Neural progenitor cell (in vitro differentiated cells): ENCODE measurements at regions not wholly inside any gene's neighbourhood (a gene's known extent, or its start where the extent isn't known, plus 50 kb on each side); places are given as distances from the start of the nearest gene placed in this dataset.

Experiments used
- DNase-seq: peaks from one replicate; pipeline ENCODE4 v3.0.0-alpha.2; 2016; ENCODE audit warnings: low spot score
- H2AFZ ChIP-seq: fragments of 200-600 bp; sonication (generic); replicated peaks from 2 replicates; pipeline ENCODE4 v1.6.1; 2016; ENCODE audit warnings: antibody characterized with exemption
- H3F3A ChIP-seq: fragments of 200-600 bp; sonication (generic); 2 replicates; pipeline ENCODE4 v1.6.1; 2016; ENCODE audit warnings: antibody characterized with exemption, low read depth
- H3K27ac ChIP-seq: fragments of 200-600 bp; sonication (generic); 2 replicates; pipeline ENCODE4 v1.5.1; 2016; ENCODE audit warnings: mild to moderate bottlenecking
- H3K27me3 ChIP-seq: fragments of 200-600 bp; sonication (generic); 2 replicates; pipeline ENCODE4 v1.6.1; 2016; ENCODE audit warnings: mild to moderate bottlenecking, moderate library complexity
- H3K36me3 ChIP-seq: fragments of 200-600 bp; sonication (generic); 2 replicates; pipeline ENCODE4 v1.5.1; 2016
- H3K4me1 ChIP-seq: fragments of 200-600 bp; sonication (generic); 2 replicates; pipeline ENCODE4 v1.6.1; 2016; ENCODE audit warnings: mixed run types
- H3K4me2 ChIP-seq: fragments of 200-600 bp; sonication (generic); 2 replicates; pipeline ENCODE4 v1.6.1; 2016
- H3K4me3 ChIP-seq: fragments of 200-600 bp; sonication (generic); 2 replicates; pipeline ENCODE4 v1.5.1; 2016
- H3K79me2 ChIP-seq: fragments of 200-600 bp; sonication (generic); 2 replicates; pipeline ENCODE4 v1.6.1; 2016; ENCODE audit warnings: low read depth
- H3K9ac ChIP-seq: fragments of 200-600 bp; sonication (generic); 2 replicates; pipeline ENCODE4 v1.6.1; 2016
- H3K9me3 ChIP-seq: fragments of 200-600 bp; sonication (generic); 2 replicates; pipeline ENCODE4 v1.5.1; 2016; ENCODE audit warnings: low read depth
- H4K20me1 ChIP-seq: fragments of 200-600 bp; sonication (generic); 2 replicates; pipeline ENCODE4 v1.6.1; 2016; ENCODE audit warnings: low read depth
- H3K27ac Mint-ChIP-seq: 3 replicates; pipeline ENCODE4 v1.8.0; 2021; ENCODE audit warnings: mixed read lengths
- H3K27me3 Mint-ChIP-seq: 2 replicates; pipeline ENCODE4 v1.8.0; 2022; ENCODE audit warnings: low read depth, mild to moderate bottlenecking, inconsistent platforms, moderate library complexity, mixed read lengths; ENCODE audit not compliant: insufficient read depth
- H3K36me3 Mint-ChIP-seq: 3 replicates; pipeline ENCODE4 v1.8.0; 2021; ENCODE audit warnings: mixed read lengths
- H3K4me1 Mint-ChIP-seq: 3 replicates; pipeline ENCODE4 v1.8.0; 2021; ENCODE audit warnings: mixed read lengths
- H3K4me3 Mint-ChIP-seq: 3 replicates; pipeline ENCODE4 v1.8.0; 2021; ENCODE audit warnings: mild to moderate bottlenecking, moderate library complexity, mixed read lengths
- H3K9me3 Mint-ChIP-seq: 3 replicates; pipeline ENCODE4 v1.8.0; 2020; ENCODE audit warnings: mixed read lengths
- EZH2 ChIP-seq: fragments of 200-600 bp; sonication (generic); IDR thresholded peaks from 2 replicates; pipeline ENCODE4 v1.6.1; 2017; ENCODE audit warnings: antibody characterized with exemption, mild to moderate bottlenecking, moderate library complexity
- EZH2phosphoT487 ChIP-seq: fragments of 200-600 bp; sonication (generic); IDR thresholded peaks from 2 replicates; pipeline ENCODE4 v1.6.1; 2017; ENCODE audit warnings: antibody characterized with exemption
- TF ChIP-seq, protein P1 (sequence below): fragments of 200-600 bp; sonication (generic); IDR thresholded peaks from 2 replicates; pipeline ENCODE4 v1.5.1; 2017; ENCODE audit warnings: antibody characterized with exemption, mild to moderate bottlenecking

- Histone ChIP-seq H3K9ac (no peak overlapping the region), H3F3A (no peaks in the 10 kb centered on the region), H3K27ac (no peak overlapping the region), H3K27me3 (no peaks in the 10 kb centered on the region), H3K9me3 (no peaks in the 10 kb centered on the region), H2AFZ (no peak overlapping the region), H3K36me3 (no peaks in the 10 kb centered on the region), H3K4me2 (no peak overlapping the region), H3K4me3 (no peak overlapping the region), H3K79me2 (no peaks in the 10 kb centered on the region), H3K4me1 (peaks cover 4% of the 10 kb centered on the region), H4K20me1 (no peaks in the 10 kb centered on the region)
- H3K9me3 Mint-ChIP-seq: no peaks in the 10 kb centered on the region
- H3K4me1 Mint-ChIP-seq: peaks cover 14% of the 10 kb centered on the region
- no peaks in the 10 kb centered on the region for H3K36me3 Mint-ChIP-seq
- no peak for DNase-seq
- no peaks in the 10 kb centered on the region for H3K27me3 Mint-ChIP-seq
- TF ChIP-seq, protein P1, sequence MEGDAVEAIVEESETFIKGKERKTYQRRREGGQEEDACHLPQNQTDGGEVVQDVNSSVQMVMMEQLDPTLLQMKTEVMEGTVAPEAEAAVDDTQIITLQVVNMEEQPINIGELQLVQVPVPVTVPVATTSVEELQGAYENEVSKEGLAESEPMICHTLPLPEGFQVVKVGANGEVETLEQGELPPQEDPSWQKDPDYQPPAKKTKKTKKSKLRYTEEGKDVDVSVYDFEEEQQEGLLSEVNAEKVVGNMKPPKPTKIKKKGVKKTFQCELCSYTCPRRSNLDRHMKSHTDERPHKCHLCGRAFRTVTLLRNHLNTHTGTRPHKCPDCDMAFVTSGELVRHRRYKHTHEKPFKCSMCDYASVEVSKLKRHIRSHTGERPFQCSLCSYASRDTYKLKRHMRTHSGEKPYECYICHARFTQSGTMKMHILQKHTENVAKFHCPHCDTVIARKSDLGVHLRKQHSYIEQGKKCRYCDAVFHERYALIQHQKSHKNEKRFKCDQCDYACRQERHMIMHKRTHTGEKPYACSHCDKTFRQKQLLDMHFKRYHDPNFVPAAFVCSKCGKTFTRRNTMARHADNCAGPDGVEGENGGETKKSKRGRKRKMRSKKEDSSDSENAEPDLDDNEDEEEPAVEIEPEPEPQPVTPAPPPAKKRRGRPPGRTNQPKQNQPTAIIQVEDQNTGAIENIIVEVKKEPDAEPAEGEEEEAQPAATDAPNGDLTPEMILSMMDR: no peak
- TF ChIP-seq EZH2phosphoT487 (no peak), EZH2 (no peak)
- H3K27ac Mint-ChIP-seq: no peak overlapping the region
- H3K4me3 Mint-ChIP-seq: no peak overlapping the region
Observed at GRCh38 chr6:18692929-18693685, 306.0 kb downstream of the RNF144B start.

GRCh38 chr6:18693881-18694280, 306.7 kb downstream of the RNF144B start:
- H3F3A ChIP-seq: no peaks in the 10 kb centered on the region
- peak overlapping the region; percentile 58 for H3K27ac Mint-ChIP-seq
- no peaks in the 10 kb centered on the region for H3K9me3 Mint-ChIP-seq
- no peaks in the 10 kb centered on the region for H3K27me3 Mint-ChIP-seq
- H3K79me2 ChIP-seq: no peaks in the 10 kb centered on the region
- no peak overlapping the region for H3K4me2 ChIP-seq
- H3K27ac ChIP-seq: no peak overlapping the region
- H3K4me3 ChIP-seq: no peak overlapping the region
- no peaks in the 10 kb centered on the region for H3K36me3 Mint-ChIP-seq
- no peaks in the 10 kb centered on the region for H4K20me1 ChIP-seq
- peak overlapping the region; percentile 72 for H2AFZ ChIP-seq
- no peaks in the 10 kb centered on the region for H3K27me3 ChIP-seq
- no peaks in the 10 kb centered on the region for H3K9me3 ChIP-seq
- TF ChIP-seq EZH2phosphoT487 (no peak), EZH2 (no peak)
- DNase-seq: no peak
- H3K36me3 ChIP-seq: no peaks in the 10 kb centered on the region
- peaks cover 4% of the 10 kb centered on the region for H3K4me1 ChIP-seq
- H3K4me1 Mint-ChIP-seq: peaks cover 14% of the 10 kb centered on the region
- H3K4me3 Mint-ChIP-seq: no peak overlapping the region
- no peak overlapping the region for H3K9ac ChIP-seq

GRCh38 chr6:18703546-18703945, 316.4 kb downstream of the RNF144B start:
- Mint-ChIP-seq H3K4me1 (no peaks in the 10 kb centered on the region), H3K4me3 (no peak overlapping the region), H3K27me3 (no peaks in the 10 kb centered on the region), H3K36me3 (no peaks in the 10 kb centered on the region), H3K27ac (no peak overlapping the region), H3K9me3 (peaks cover 3% of the 10 kb centered on the region)
- TF ChIP-seq EZH2 (no peak), EZH2phosphoT487 (no peak)
- TF ChIP-seq, protein P1: no peak
- Histone ChIP-seq H3F3A (no peaks in the 10 kb centered on the region), H3K79me2 (no peaks in the 10 kb centered on the region), H3K4me2 (no peak overlapping the region), H3K9me3 (no peaks in the 10 kb centered on the region), H3K27ac (no peak overlapping the region), H3K9ac (no peak overlapping the region), H2AFZ (no peak overlapping the region), H3K4me3 (no peak overlapping the region), H3K4me1 (no peaks in the 10 kb centered on the region), H3K36me3 (no peaks in the 10 kb centered on the region), H4K20me1 (no peaks in the 10 kb centered on the region), H3K27me3 (no peaks in the 10 kb centered on the region)
- DNase-seq: no peak

DNA sequence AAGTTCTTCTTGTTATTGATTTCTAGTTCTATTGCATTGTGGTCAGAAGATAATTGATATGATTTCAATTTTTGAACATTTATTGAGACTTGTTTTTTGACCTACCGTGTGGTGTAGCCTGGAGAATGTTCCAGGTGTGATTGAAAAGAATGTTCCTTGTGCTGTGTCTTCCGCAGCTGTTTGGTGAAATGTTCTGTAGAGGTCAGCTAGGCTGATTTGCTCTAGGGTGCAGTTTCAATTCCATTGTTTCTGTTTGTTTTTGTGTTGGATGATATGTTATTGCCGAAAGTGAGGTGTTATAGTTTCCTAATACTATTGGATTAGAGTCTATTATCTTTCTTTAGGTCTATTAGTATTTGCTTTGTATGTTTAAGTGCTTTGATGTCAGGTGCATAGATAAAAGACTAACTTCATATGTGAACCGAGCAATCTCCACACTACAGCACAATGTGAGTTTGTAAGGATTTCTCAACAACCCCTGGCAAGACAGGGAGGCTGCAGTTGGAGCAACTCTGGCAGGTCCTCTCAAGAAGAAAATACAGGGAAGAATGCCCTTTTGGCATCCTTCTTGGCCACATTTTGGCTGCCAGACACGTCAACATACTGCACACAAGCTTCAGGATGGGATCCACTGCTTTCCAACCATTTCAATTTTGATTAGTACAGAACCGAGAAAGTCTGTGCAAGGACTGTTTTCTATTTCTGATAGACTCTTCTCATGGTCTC, 320.7 kb downstream of the RNF144B start:
- peaks cover 2% of the 10 kb centered on the region for H3K27me3 Mint-ChIP-seq
- Histone ChIP-seq H3K9ac (no peak overlapping the region), H3K36me3 (no peaks in the 10 kb centered on the region), H3K4me3 (no peak overlapping the region), H3F3A (no peaks in the 10 kb centered on the region), H4K20me1 (no peaks in the 10 kb centered on the region), H3K4me1 (no peaks in the 10 kb centered on the region), H3K9me3 (no peaks in the 10 kb centered on the region), H3K4me2 (no peak overlapping the region), H3K27me3 (no peaks in the 10 kb centered on the region), H3K79me2 (no peaks in the 10 kb centered on the region), H2AFZ (no peak overlapping the region), H3K27ac (no peak overlapping the region)
- no peaks in the 10 kb centered on the region for H3K36me3 Mint-ChIP-seq
- H3K27ac Mint-ChIP-seq: no peak overlapping the region
- peaks cover 3% of the 10 kb centered on the region for H3K9me3 Mint-ChIP-seq
- TF ChIP-seq, protein P1: no peak
- TF ChIP-seq EZH2phosphoT487 (no peak), EZH2 (no peak)
- H3K4me3 Mint-ChIP-seq: no peak overlapping the region
- no peaks in the 10 kb centered on the region for H3K4me1 Mint-ChIP-seq
- no peak for DNase-seq
